H9 (cell line): ENCODE measurements at regions not wholly inside any gene's neighbourhood (a gene's known extent, or its start where the extent isn't known, plus 50 kb on each side); places are given as distances from the start of the nearest gene placed in this dataset.

ENCODE experiments used
- DNase-seq: peaks from one replicate; pipeline ENCODE4 v3.0.0-alpha.2; 2017
- H2AFZ ChIP-seq: one replicate; pipeline ENCODE4 v1.6.1; 2013; ENCODE audit warnings: mild to moderate bottlenecking, low read length, control low read depth, moderate library complexity
- H2AK5ac ChIP-seq: 2 replicates; pipeline ENCODE4 v1.6.1; 2013; ENCODE audit warnings: low read length, control low read depth, mixed read lengths; ENCODE audit not compliant: insufficient read length
- H2BK120ac ChIP-seq: one replicate; pipeline ENCODE4 v1.6.1; 2013; ENCODE audit warnings: low read depth, mild to moderate bottlenecking, low read length, control low read depth, inconsistent platforms; ENCODE audit not compliant: poor library complexity, severe bottlenecking
- H2BK12ac ChIP-seq: 2 replicates; pipeline ENCODE4 v1.6.1; 2013; ENCODE audit warnings: low read length, control low read depth, mixed read lengths, low read depth; ENCODE audit not compliant: insufficient read length
- H2BK15ac ChIP-seq: 2 replicates; pipeline ENCODE4 v1.6.1; 2013; ENCODE audit warnings: low read depth, low read length, control low read depth
- H2BK20ac ChIP-seq: one replicate; pipeline ENCODE4 v1.6.1; 2013; ENCODE audit warnings: low read depth, mild to moderate bottlenecking, low read length, control low read depth, inconsistent platforms; ENCODE audit not compliant: poor library complexity, severe bottlenecking
- H2BK5ac ChIP-seq: 2 replicates; pipeline ENCODE4 v1.6.1; 2013; ENCODE audit warnings: low read length, control low read depth, mixed read lengths; ENCODE audit not compliant: insufficient read length
- H3K14ac ChIP-seq: 2 replicates; pipeline ENCODE4 v1.6.1; 2013; ENCODE audit warnings: low read length, control low read depth; ENCODE audit not compliant: insufficient read depth
- H3K18ac ChIP-seq: 2 replicates; pipeline ENCODE4 v1.6.1; 2013; ENCODE audit warnings: low read depth, mild to moderate bottlenecking, mixed read lengths, low read length, control low read depth; ENCODE audit not compliant: insufficient read length
- H3K23ac ChIP-seq: 2 replicates; pipeline ENCODE4 v1.6.1; 2013; ENCODE audit warnings: low read length, control low read depth, mixed read lengths, low read depth; ENCODE audit not compliant: insufficient read length
- H3K23me2 ChIP-seq: 2 replicates; pipeline ENCODE4 v1.6.1; 2013; ENCODE audit warnings: low read depth, mild to moderate bottlenecking, mixed read lengths, low read length, control low read depth; ENCODE audit not compliant: insufficient read length, poor library complexity, severe bottlenecking
- H3K27ac ChIP-seq: 2 replicates; pipeline ENCODE4 v1.5.1; 2013; ENCODE audit warnings: low read length, control low read depth, mixed read lengths, low read depth; ENCODE audit not compliant: insufficient read length
- H3K27me3 ChIP-seq: 2 replicates; pipeline ENCODE4 v1.6.1; 2013; ENCODE audit warnings: low read length, control low read depth, inconsistent platforms; ENCODE audit not compliant: insufficient read depth
- H3K4ac ChIP-seq: 2 replicates; pipeline ENCODE4 v1.6.1; 2013; ENCODE audit warnings: low read depth, mild to moderate bottlenecking, control low read depth, inconsistent platforms, low read length, moderate library complexity
- H3K4me1 ChIP-seq: 2 replicates; pipeline ENCODE4 v1.6.1; 2013; ENCODE audit warnings: low read length, control low read depth, inconsistent platforms; ENCODE audit not compliant: insufficient read depth
- H3K4me2 ChIP-seq: 2 replicates; pipeline ENCODE4 v1.6.1; 2013; ENCODE audit warnings: low read length, control low read depth, mixed read lengths; ENCODE audit not compliant: insufficient read length, insufficient read depth
- H3K56ac ChIP-seq: 2 replicates; pipeline ENCODE4 v1.6.1; 2013; ENCODE audit warnings: low read depth, mild to moderate bottlenecking, mixed read lengths, low read length, control low read depth; ENCODE audit not compliant: insufficient read length
- H3K79me1 ChIP-seq: 2 replicates; pipeline ENCODE4 v1.6.1; 2013; ENCODE audit warnings: low read depth, mild to moderate bottlenecking, moderate library complexity, low read length, control low read depth, inconsistent platforms; ENCODE audit not compliant: insufficient read depth, poor library complexity, severe bottlenecking
- H3K79me2 ChIP-seq: 2 replicates; pipeline ENCODE4 v1.6.1; 2013; ENCODE audit warnings: low read length, control low read depth, inconsistent platforms; ENCODE audit not compliant: insufficient read depth
- H3K9ac ChIP-seq: 2 replicates; pipeline ENCODE4 v1.6.1; 2013; ENCODE audit warnings: low read length, control low read depth, mixed read lengths; ENCODE audit not compliant: insufficient read length; ENCODE audit errors: extremely low read depth
- H3K9me3 ChIP-seq: one replicate; pipeline ENCODE4 v1.6.1; 2013; ENCODE audit warnings: low read depth, low read length, inconsistent platforms; ENCODE audit not compliant: control insufficient read depth
- H3T11ph ChIP-seq: one replicate; pipeline ENCODE4 v1.6.1; 2013; ENCODE audit warnings: mild to moderate bottlenecking, low read length, control low read depth, inconsistent platforms
- H4K20me1 ChIP-seq: one replicate; pipeline ENCODE4 v1.6.1; 2013; ENCODE audit not compliant: control insufficient read depth, insufficient read length, insufficient read depth
- H4K5ac ChIP-seq: 2 replicates; pipeline ENCODE4 v1.6.1; 2013; ENCODE audit warnings: low read depth, mild to moderate bottlenecking, mixed read lengths, low read length, control low read depth; ENCODE audit not compliant: insufficient read length
- H4K8ac ChIP-seq: replicated peaks from 2 replicates; pipeline ENCODE4 v1.6.1; 2013; ENCODE audit warnings: low read length, control low read depth, mixed read lengths, low read depth; ENCODE audit not compliant: insufficient read length
- H4K91ac ChIP-seq: 2 replicates; pipeline ENCODE4 v1.6.1; 2013; ENCODE audit warnings: low read depth, mild to moderate bottlenecking, moderate library complexity, mixed read lengths, low read length, control low read depth; ENCODE audit not compliant: insufficient read length
- H3K27ac Mint-ChIP-seq, 3 experiments: 2 replicates in 2 of 3; 3 replicates in 1 of 3; pipeline ENCODE4 v1.8.0; 2020 to 2021; ENCODE audit warnings: mixed read lengths in 3 of 3, mild to moderate bottlenecking in 1 of 3, moderate library complexity in 1 of 3
- H3K27me3 Mint-ChIP-seq: 2 replicates; pipeline ENCODE4 v1.8.0; 2021; ENCODE audit warnings: low read depth, mild to moderate bottlenecking, moderate library complexity, mixed read lengths
- H3K36me3 Mint-ChIP-seq, 3 experiments: 2 replicates in 2 of 3; 3 replicates in 1 of 3; pipeline ENCODE4 v1.8.0; 2020 to 2021; ENCODE audit warnings: low read depth in 3 of 3, mixed read lengths in 3 of 3; ENCODE audit not compliant: insufficient read depth in 1 of 3
- H3K4me1 Mint-ChIP-seq, 2 experiments: 2 replicates each; pipeline ENCODE4 v1.8.0; 2020; ENCODE audit warnings: mixed read lengths in 2 of 2
- H3K4me3 Mint-ChIP-seq, 2 experiments: 2 replicates in 1 of 2; 3 replicates in 1 of 2; pipeline ENCODE4 v1.8.0; 2020 to 2021; ENCODE audit warnings: mild to moderate bottlenecking in 2 of 2, mixed read lengths in 2 of 2, moderate library complexity in 1 of 2
- H3K9me3 Mint-ChIP-seq, 2 experiments: 2 replicates in 1 of 2; 3 replicates in 1 of 2; pipeline ENCODE4 v1.8.0; 2020; ENCODE audit warnings: mild to moderate bottlenecking in 2 of 2, mixed read lengths in 2 of 2, moderate library complexity in 1 of 2
- CTCF ChIP-seq: fragments of 200-600 bp; sonication (generic); conservative IDR thresholded peaks from 3 replicates; pipeline ENCODE4 v1.8.0; 2021; ENCODE audit warnings: antibody characterized with exemption, mild to moderate bottlenecking
- WGBS: extraction: QIAGEN DNeasy Blood & Tissue Kit; methylation state at CpG from one replicate; pipeline ENCODE4 v1.1.7; 2013; ENCODE audit warnings: missing lambda C conversion rate, low lambda C conversion rate, mixed read lengths; ENCODE audit not compliant: insufficient read length; ENCODE audit errors: extremely low coverage; 5-methylcytosine and 5-hydroxymethylcytosine counted together

- H3K9ac ChIP-seq: no peak overlapping the region
- H3K18ac ChIP-seq: no peak overlapping the region
- no peaks in the 10 kb centered on the region for H3K23me2 ChIP-seq
- H4K20me1 ChIP-seq: no peaks in the 10 kb centered on the region
- H3K14ac ChIP-seq: no peak overlapping the region
- no peak overlapping the region for H3K56ac ChIP-seq
- no peaks in the 10 kb centered on the region for H3K9me3 ChIP-seq
- H3K27me3 Mint-ChIP-seq: peaks cover 11% of the 10 kb centered on the region
- H3K4me2 ChIP-seq: no peak overlapping the region
- WGBS: no CpG with 5 or more reads among the region's 2 CpGs
- TF ChIP-seq CTCF: no peak
- no peak overlapping the region for H3K4me3 Mint-ChIP-seq
- no peaks in the 10 kb centered on the region for H3K79me2 ChIP-seq
- no peak overlapping the region for H3K27ac ChIP-seq
- no peak overlapping the region for H3T11ph ChIP-seq
- H3K23ac ChIP-seq: no peak overlapping the region
- H3K4me1 ChIP-seq: no peaks in the 10 kb centered on the region
- no peak overlapping the region for H4K91ac ChIP-seq
- no peak for DNase-seq
- H2BK20ac ChIP-seq: no peak overlapping the region
- H3K27ac Mint-ChIP-seq: no peak overlapping the region
- H2BK15ac ChIP-seq: no peak overlapping the region
- no peaks in the 10 kb centered on the region for H3K27me3 ChIP-seq
- no peak overlapping the region for H2BK5ac ChIP-seq
- peaks cover 2 to 5% of the 10 kb centered on the region in 2 experiments; a peak in 2 of 4 replicates for H3K4me1 Mint-ChIP-seq
- no peaks in the 10 kb centered on the region for H3K9me3 Mint-ChIP-seq
- H2BK12ac ChIP-seq: no peak overlapping the region
- H3K4ac ChIP-seq: no peak overlapping the region
- no peak overlapping the region for H4K8ac ChIP-seq
- no peak overlapping the region for H2AFZ ChIP-seq
- H2AK5ac ChIP-seq: no peak overlapping the region
- H3K79me1 ChIP-seq: no peaks in the 10 kb centered on the region
- H2BK120ac ChIP-seq: no peak overlapping the region
- H4K5ac ChIP-seq: no peak overlapping the region
- H3K36me3 Mint-ChIP-seq: no peaks in the 10 kb centered on the region
Observed at GRCh38 chr7:32161708-32162107, 91.5 kb upstream of the PDE1C start.
